Fibroblast of pulmonary artery (primary cell): ENCODE measurements at regions not wholly inside any gene's neighbourhood (a gene's known extent, or its start where the extent isn't known, plus 50 kb on each side); places are given as distances from the start of the nearest gene placed in this dataset.
"Not testable (repeated sequence)": the region's sequence is repeated elsewhere in the genome, so short reads cannot be mapped to it uniquely, and the experiment has no call there.

ENCODE experiments used
- DNase-seq: peaks from one replicate; pipeline ENCODE4 v3.0.0-alpha.2; 2010; ENCODE audit warnings: low read depth
- H3K4me3 ChIP-seq: replicated peaks from 2 replicates; pipeline ENCODE4 v1.5.1; 2011; ENCODE audit warnings: low read depth, mild to moderate bottlenecking, control low read depth, low read length, moderate library complexity
- TF ChIP-seq, protein P1 (sequence below): IDR thresholded peaks from 2 replicates; pipeline ENCODE4 v1.5.1; 2011; ENCODE audit warnings: mild to moderate bottlenecking, control low read depth, low read length, inconsistent platforms; ENCODE audit errors: missing control alignments

DNA sequence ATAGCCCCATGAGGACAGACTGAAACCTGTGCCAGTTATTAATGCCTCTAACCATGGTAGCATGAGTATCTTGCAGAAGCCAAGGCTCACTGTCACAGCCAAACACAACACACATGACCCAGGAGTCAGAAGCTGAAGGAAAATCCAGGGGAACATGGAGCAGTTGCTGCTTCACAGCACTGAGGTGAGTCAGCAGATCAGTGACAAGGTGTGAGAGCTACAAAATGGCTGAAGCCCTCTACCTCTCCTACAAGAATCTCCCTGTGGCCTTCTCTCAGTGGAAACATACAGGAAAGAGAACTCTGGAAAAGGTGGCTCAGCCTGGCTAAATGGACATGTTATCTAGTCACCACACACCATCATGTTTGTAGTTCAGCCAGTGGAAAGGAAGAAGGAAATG lies 93.5 kb downstream of the NAB1 start:
- no peak for DNase-seq
- H3K4me3 ChIP-seq, result no peak overlapping the region
- TF ChIP-seq, protein P1, sequence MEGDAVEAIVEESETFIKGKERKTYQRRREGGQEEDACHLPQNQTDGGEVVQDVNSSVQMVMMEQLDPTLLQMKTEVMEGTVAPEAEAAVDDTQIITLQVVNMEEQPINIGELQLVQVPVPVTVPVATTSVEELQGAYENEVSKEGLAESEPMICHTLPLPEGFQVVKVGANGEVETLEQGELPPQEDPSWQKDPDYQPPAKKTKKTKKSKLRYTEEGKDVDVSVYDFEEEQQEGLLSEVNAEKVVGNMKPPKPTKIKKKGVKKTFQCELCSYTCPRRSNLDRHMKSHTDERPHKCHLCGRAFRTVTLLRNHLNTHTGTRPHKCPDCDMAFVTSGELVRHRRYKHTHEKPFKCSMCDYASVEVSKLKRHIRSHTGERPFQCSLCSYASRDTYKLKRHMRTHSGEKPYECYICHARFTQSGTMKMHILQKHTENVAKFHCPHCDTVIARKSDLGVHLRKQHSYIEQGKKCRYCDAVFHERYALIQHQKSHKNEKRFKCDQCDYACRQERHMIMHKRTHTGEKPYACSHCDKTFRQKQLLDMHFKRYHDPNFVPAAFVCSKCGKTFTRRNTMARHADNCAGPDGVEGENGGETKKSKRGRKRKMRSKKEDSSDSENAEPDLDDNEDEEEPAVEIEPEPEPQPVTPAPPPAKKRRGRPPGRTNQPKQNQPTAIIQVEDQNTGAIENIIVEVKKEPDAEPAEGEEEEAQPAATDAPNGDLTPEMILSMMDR, result no peak

DNA sequence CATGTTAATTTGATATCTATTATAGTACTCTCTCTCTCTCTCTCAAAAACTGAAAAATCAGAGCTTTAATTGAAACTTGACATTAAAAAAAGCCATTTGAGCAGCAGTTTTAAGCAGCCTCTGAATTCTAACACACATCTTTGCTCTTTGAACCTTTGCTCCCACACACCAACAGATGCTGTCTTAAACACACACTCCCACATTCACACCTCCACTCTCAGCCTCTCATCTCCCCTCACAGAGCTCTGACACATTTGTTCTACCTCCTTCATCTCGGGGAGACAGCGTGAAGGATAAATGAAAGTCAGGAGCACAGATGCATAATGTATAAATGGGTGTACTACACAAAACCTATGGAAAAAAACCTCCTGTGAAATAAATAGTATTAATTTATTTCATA lies 95.2 kb downstream of the NAB1 start:
- TF ChIP-seq, protein P1, result no peak
- no peak overlapping the region for H3K4me3 ChIP-seq
- no peak for DNase-seq

DNA sequence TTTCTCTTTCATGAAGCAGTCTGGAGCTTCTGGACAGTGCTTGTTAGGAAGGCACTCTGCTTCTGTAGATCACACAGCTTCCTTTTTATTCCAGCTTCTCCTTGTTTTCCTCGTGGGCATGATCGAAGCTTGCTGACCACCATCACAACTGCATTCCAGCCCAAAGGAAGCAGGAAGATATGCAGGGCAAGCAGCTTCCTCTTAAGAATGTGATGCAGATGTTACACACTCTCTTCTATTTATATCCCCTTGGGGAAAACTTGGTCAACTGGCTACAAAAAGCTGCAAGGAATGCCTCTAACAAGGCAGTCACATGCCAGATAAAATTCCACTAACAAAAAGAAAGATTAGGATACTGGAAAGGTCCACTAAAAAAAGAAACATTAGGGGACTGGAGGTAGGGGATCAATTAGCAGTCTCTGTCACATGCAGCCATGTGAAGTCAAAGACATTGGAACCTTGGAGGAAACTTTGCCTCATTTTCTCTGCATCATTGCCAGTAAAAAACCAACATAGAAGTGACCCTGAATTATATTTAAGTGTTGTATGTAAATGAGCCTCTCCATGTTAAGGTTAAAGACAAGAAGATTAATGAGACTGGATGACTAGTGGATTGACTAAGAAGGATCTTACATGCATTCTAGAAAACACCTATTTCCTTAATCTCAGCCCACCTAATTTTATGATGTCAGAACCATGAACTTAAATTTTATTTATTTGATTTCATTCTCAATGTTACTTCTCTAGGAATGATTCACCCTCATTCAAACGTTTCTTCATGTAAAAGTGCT lies 98.3 kb downstream of the NAB1 start:
- H3K4me3 ChIP-seq, result no peak overlapping the region
- TF ChIP-seq, protein P1, result no peak
- DNase-seq, result peak; percentile 77

DNA sequence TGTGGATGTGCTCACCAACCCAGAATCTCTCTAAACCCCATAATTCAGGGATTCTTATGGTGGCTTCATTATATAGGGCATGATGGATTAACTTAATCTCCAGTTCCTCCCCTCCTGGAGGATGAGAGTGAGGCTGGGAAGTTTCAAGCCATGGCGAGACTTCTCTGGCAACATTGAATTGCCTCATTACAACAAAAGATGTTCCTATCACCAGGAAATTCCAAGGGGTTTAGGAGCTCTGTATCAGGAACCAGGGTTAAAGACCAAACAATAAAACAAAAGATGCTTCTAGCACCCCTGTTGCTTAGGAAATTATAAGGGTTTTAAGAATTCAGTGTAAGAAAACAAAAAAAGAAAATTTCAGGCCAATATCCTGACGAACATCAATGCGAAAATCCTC lies 100.1 kb downstream of the NAB1 start:
- TF ChIP-seq, protein P1, result no peak
- no peak overlapping the region for H3K4me3 ChIP-seq
- DNase-seq, result peak; percentile 25

DNA sequence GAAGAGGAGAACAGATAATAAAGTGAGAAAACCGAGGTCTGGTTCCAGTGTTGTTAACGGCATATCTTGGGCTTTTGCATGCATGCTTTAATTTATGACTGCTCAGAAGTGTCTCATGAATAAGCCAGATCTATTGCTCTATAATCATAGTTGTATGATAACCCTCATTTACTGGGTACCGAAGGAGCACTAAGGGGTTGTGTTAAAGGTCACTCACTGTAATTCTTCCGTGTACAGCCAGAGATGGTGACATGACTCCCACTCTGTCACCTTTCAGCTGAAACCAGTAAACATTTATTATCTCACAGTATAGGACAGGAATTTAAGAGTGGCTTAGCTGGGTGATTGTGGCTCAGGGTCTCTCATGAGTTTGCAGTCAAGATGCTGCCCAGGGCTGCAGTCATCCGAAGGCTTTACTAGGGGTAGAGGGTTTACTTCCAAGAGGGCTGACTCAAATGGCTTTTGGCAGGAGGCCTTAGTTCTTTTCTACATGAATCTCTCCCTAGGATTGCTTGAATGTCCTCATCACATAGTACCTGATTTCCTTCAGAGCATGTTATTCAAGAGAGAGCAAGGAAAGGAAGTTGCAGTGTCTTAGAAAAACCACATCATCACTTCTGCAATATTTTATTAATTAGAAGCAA lies 107.0 kb downstream of the NAB1 start:
- TF ChIP-seq, protein P1, result no peak
- DNase-seq, result no peak
- no peak overlapping the region for H3K4me3 ChIP-seq

DNA sequence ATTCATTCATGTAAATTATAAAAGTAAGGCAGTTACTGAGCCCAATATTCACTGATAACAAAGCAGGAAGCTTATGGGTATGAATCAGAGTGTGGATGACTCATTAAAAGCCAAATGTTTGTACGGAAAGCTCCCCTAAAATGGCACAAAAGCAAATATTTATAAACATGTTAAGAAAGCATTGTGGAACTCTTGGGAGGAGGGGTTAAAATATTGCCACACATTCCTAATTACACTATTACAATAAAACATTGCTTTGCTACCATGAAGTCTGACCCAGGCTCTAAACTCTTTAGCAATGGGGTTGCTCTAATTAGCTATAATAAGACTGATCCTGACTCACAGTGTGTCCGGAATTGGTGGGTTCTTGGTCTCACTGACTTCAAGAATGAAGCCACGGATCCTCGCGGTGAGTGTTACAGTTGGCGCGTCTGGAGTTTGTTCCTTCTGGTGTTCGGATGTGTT lies 110.9 kb downstream of the NAB1 start:
- peak; percentile 91 for DNase-seq
- H3K4me3 ChIP-seq, result no peak overlapping the region
- TF ChIP-seq, protein P1, result no peak

DNA sequence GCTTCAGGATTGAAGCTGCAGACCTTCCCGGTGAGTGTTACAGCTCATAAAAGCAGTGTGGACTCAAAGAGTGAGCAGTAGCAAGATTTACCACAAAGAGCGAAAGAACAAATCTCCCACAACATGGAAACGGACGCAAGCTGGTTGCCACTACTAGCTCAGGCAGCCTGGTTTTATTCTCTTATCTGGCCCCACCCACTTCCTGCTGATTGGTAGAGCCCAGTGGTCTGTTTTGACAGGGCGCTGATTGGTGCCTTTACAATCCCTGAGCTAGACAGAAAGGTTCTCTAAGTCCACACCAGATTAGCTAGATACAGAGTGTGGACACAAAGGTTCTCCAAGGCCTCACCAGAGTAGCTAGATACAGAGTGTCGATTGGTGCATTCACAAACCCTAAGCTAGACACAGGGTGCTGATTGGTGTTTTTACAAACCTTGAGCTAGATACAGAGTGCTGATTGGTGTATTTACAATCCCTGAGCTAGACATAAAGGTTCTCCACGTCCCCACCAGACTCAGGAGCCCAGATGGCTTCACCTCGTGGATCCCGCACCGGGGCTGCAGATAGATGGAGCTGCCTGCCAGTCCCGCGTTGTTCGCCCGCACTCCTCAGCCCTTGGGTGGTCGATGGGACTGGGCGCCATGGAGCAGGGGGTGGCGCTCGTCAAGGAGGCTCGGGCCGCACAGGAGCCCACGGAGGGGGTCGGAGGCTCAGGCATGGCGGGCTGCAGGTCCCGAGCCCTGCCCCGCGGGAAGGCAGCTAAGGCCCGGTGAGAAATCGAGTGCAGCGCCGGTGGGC lies 111.7 kb downstream of the NAB1 start:
- not testable (repeated sequence) for DNase-seq, H3K4me3 ChIP-seq

DNA sequence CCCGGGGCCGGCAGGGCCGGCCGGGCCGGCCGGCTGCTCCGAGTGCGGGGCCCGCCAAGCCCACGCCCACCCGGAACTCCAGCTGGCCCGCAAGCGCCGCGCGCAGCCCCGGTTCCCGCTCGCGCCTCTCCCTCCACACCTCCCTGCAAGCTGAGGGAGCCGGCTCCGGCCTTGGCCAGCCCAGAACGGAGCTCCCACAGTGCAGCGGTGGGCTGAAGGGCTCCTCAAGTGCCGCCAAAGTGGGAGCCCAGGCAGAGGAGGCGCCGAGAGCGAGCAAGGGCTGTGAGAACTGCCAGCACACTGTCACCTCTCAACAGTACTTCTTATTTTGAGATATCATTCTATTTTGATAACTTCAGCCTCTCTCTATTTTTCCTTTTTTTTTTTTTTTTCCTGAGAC lies 112.3 kb downstream of the NAB1 start:
- not testable (repeated sequence) for H3K4me3 ChIP-seq, DNase-seq
